ENCODE measurements at regions not wholly inside any gene's neighbourhood (a gene's known extent, or its start where the extent isn't known, plus 50 kb on each side); places are given as distances from the start of the nearest gene placed in this dataset.

- TF ChIP-seq MAX (IDR thresholded peaks at IDR 0.05; ENCODE audit: low read depth, low read length) (no peak), MYC (IDR thresholded peaks at IDR 0.05; ENCODE audit: low read depth, low read length) (no peak), CTCF (IDR thresholded peaks at IDR 0.05; ENCODE audit: low read depth, low read length) (no peak), POLR2A (IDR thresholded peaks at IDR 0.05; ENCODE audit: extremely low read depth, insufficient read length) (no peak)
- no peak overlapping the region for H3K4me3 ChIP-seq (ENCODE audit: low read depth, low read length)
These were observed 93.7 kb upstream of the SH3BP4 start for GRCh38 chr2:234858145-234858544.

GRCh38 chr2:234853729-234854128 is 98.1 kb upstream of the SH3BP4 start:
- DNase-seq (ENCODE audit: low read depth) = no peak
- no peak overlapping the region for H3K4me3 ChIP-seq (ENCODE audit: low read depth, low read length)
- TF ChIP-seq CTCF (IDR thresholded peaks at IDR 0.05; ENCODE audit: low read depth, low read length) = no peak
- TF ChIP-seq MYC (IDR thresholded peaks at IDR 0.05; ENCODE audit: low read depth, low read length) = no peak
- no peak for TF ChIP-seq POLR2A (IDR thresholded peaks at IDR 0.05; ENCODE audit: extremely low read depth, insufficient read length)
- TF ChIP-seq MAX (IDR thresholded peaks at IDR 0.05; ENCODE audit: low read depth, low read length) = no peak

More at GRCh38 chr2:234858145-234858544, 93.7 kb upstream of the SH3BP4 start:
- no peak for DNase-seq (ENCODE audit: low read depth)

GRCh38 chr2:234852941-234853340 is 98.9 kb upstream of the SH3BP4 start:
- no peak for DNase-seq (ENCODE audit: low read depth)
- no peak overlapping the region for H3K4me3 ChIP-seq (ENCODE audit: low read depth, low read length)

GRCh38 chr2:234852035-234852434 is 99.8 kb upstream of the SH3BP4 start:
- no peak for TF ChIP-seq CTCF (IDR thresholded peaks at IDR 0.05; ENCODE audit: low read depth, low read length)
- no peak for TF ChIP-seq MYC (IDR thresholded peaks at IDR 0.05; ENCODE audit: low read depth, low read length)
- TF ChIP-seq MAX (IDR thresholded peaks at IDR 0.05; ENCODE audit: low read depth, low read length) = no peak
- TF ChIP-seq POLR2A (IDR thresholded peaks at IDR 0.05; ENCODE audit: extremely low read depth, insufficient read length) = no peak
- no peak for DNase-seq (ENCODE audit: low read depth)
- no peak overlapping the region for H3K4me3 ChIP-seq (ENCODE audit: low read depth, low read length)

More at GRCh38 chr2:234852941-234853340, 98.9 kb upstream of the SH3BP4 start:
- TF ChIP-seq MAX (IDR thresholded peaks at IDR 0.05; ENCODE audit: low read depth, low read length) (no peak), POLR2A (IDR thresholded peaks at IDR 0.05; ENCODE audit: extremely low read depth, insufficient read length) (no peak)

- DNase-seq (ENCODE audit: low read depth) = no peak
- H3K4me3 ChIP-seq (ENCODE audit: low read depth, low read length) = no peak overlapping the region
- TF ChIP-seq MAX (IDR thresholded peaks at IDR 0.05; ENCODE audit: low read depth, low read length) (no peak), CTCF (IDR thresholded peaks at IDR 0.05; ENCODE audit: low read depth, low read length) (no peak), POLR2A (IDR thresholded peaks at IDR 0.05; ENCODE audit: extremely low read depth, insufficient read length) (no peak), MYC (IDR thresholded peaks at IDR 0.05; ENCODE audit: low read depth, low read length) (no peak)
These were observed 100.4 kb upstream of the SH3BP4 start for GRCh38 chr2:234851451-234851850.

GRCh38 chr2:234850818-234851217 is 101.0 kb upstream of the SH3BP4 start:
- no peak for DNase-seq (ENCODE audit: low read depth)
- no peak for TF ChIP-seq CTCF (IDR thresholded peaks at IDR 0.05; ENCODE audit: low read depth, low read length)
- no peak for TF ChIP-seq POLR2A (IDR thresholded peaks at IDR 0.05; ENCODE audit: extremely low read depth, insufficient read length)
- no peak for TF ChIP-seq MYC (IDR thresholded peaks at IDR 0.05; ENCODE audit: low read depth, low read length)
- H3K4me3 ChIP-seq (ENCODE audit: low read depth, low read length) = no peak overlapping the region
